ENCODE measurements at regions not wholly inside any gene's neighbourhood (a gene's known extent, or its start where the extent isn't known, plus 50 kb on each side); places are given as distances from the start of the nearest gene placed in this dataset.

DNA sequence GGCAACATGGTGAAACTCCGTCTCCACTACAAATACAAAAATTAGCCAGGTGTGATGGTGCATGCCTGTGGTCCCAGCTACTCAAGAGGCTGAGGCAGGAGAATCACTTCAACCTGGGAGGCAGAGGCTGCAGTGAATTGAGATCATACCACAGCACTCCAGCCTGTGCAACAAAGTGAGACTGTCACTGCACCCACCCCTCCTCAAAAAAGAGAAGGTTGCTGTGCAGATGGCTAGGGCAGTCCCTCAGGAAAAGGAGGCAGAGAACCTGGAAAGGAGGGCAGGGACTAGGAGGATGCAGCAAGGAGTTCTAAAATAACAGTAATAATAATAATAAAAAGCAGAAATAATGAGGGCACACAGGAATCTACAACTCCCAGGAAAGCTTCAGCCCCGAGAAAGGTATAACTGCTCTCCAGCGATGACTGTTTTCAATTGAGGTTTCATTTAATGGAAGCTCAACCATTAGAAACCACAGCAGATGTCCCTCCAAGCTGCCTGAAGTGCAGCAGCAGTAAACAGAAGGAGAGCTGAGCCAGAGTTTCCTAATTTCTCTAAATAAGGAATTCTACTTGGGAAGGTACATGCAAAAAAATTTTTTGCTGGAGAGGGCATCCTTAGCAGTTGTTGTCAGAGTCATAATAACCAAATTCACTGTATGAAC lies 326.5 kb downstream of the GATA3 start:
- no CpG with 5 or more reads among the region's 3 CpGs for WGBS (ENCODE audit: extremely low coverage, insufficient coverage, low lambda C conversion rate)
- Histone ChIP-seq H2BK5ac (ENCODE audit: low read length) (no peak overlapping the region), H3K23ac (ENCODE audit: low read length) (no peak overlapping the region), H4K5ac (ENCODE audit: low read length) (no peak overlapping the region), H3K27me3 (ENCODE audit: insufficient read depth, low read length, poor library complexity) (no peaks in the 10 kb centered on the region), H2BK15ac (replicated peaks; ENCODE audit: low read depth) (no peak overlapping the region), H3K79me1 (ENCODE audit: low read length) (no peaks in the 10 kb centered on the region), H3K4ac (ENCODE audit: low read depth, low read length) (no peak overlapping the region), H3K36me3 (ENCODE audit: control insufficient read depth, insufficient read depth, low read length) (no peaks in the 10 kb centered on the region), H2AK5ac (ENCODE audit: low read length) (no peak overlapping the region), H4K8ac (ENCODE audit: low read depth, low read length) (no peak overlapping the region), H3K18ac (ENCODE audit: low read length) (no peak overlapping the region), H3K79me2 (ENCODE audit: control insufficient read depth, insufficient read depth, low read length) (no peaks in the 10 kb centered on the region), H3K4me1 (ENCODE audit: control insufficient read depth, low read depth, low read length) (peaks cover 4% of the 10 kb centered on the region), H2BK120ac (ENCODE audit: low read depth, low read length) (no peak overlapping the region), H3K4me3 (ENCODE audit: low read length) (no peak overlapping the region), H3K4me2 (ENCODE audit: low read length) (no peak overlapping the region), H3K27ac (ENCODE audit: low read depth, low read length) (no peak overlapping the region), H3K9ac (ENCODE audit: low read length) (no peak overlapping the region), H3K56ac (ENCODE audit: low read length) (no peak overlapping the region)
- no peak for DNase-seq

DNA sequence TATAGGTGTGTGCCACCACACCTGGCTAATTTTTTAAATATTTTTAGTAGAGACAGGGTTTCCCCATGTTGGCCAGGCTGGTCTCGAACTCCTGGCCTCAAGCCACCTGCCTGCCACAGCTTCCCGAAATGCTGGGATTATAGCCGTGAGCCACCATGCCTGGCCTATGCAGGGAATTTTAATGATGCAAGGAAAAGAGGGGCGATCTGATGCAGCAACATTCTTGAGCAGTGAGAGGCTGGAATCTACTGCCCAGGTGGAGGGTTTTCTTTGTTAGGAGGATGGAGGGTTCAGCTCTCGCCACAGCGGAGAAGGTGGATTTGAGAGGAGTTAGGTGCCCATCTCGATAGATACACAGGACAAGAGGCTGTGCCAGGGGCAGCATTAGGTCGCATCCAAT lies 332.3 kb downstream of the GATA3 start:
- Histone ChIP-seq H3K27me3 (ENCODE audit: insufficient read depth, low read length, poor library complexity) (no peaks in the 10 kb centered on the region), H3K23ac (ENCODE audit: low read length) (no peak overlapping the region), H3K4me1 (ENCODE audit: control insufficient read depth, low read depth, low read length) (no peaks in the 10 kb centered on the region), H2BK5ac (ENCODE audit: low read length) (no peak overlapping the region), H2BK15ac (replicated peaks; ENCODE audit: low read depth) (no peak overlapping the region), H3K9ac (ENCODE audit: low read length) (no peak overlapping the region), H3K79me1 (ENCODE audit: low read length) (no peaks in the 10 kb centered on the region), H3K27ac (ENCODE audit: low read depth, low read length) (no peak overlapping the region), H2AK5ac (ENCODE audit: low read length) (no peak overlapping the region), H2BK120ac (ENCODE audit: low read depth, low read length) (no peak overlapping the region), H4K5ac (ENCODE audit: low read length) (no peak overlapping the region), H3K18ac (ENCODE audit: low read length) (no peak overlapping the region), H3K79me2 (ENCODE audit: control insufficient read depth, insufficient read depth, low read length) (no peaks in the 10 kb centered on the region), H3K4me2 (ENCODE audit: low read length) (no peak overlapping the region), H3K4me3 (ENCODE audit: low read length) (no peak overlapping the region), H4K8ac (ENCODE audit: low read depth, low read length) (no peak overlapping the region), H3K56ac (ENCODE audit: low read length) (no peak overlapping the region), H3K36me3 (ENCODE audit: control insufficient read depth, insufficient read depth, low read length) (no peaks in the 10 kb centered on the region), H3K4ac (ENCODE audit: low read depth, low read length) (no peak overlapping the region)
- WGBS (ENCODE audit: extremely low coverage, insufficient coverage, low lambda C conversion rate): no CpG with 5 or more reads among the region's 8 CpGs
- peak; percentile 35 for DNase-seq

DNA sequence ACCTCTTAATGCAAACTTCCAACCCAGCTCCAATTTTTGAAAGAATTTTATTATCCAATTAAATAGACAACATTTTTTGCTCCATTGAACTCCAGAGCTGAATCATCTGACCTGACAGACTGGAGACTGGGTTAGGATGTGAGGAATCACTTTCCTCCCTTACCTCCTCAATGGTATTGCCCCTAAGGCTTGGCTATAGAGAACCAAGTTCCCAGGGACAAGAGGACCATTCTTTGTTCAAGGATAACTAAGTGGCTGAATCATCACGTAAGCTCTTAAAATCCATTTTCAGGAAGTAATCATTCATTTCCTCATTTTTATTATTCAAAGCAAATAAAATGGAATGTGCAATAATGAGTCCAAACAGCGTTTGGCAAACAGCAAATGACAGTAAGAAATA lies 335.1 kb downstream of the GATA3 start:
- Histone ChIP-seq H3K27me3 (ENCODE audit: insufficient read depth, low read length, poor library complexity) (no peaks in the 10 kb centered on the region), H3K18ac (ENCODE audit: low read length) (no peak overlapping the region), H3K9ac (ENCODE audit: low read length) (no peak overlapping the region), H3K27ac (ENCODE audit: low read depth, low read length) (no peak overlapping the region), H2BK120ac (ENCODE audit: low read depth, low read length) (no peak overlapping the region), H3K56ac (ENCODE audit: low read length) (no peak overlapping the region), H3K4me1 (ENCODE audit: control insufficient read depth, low read depth, low read length) (no peaks in the 10 kb centered on the region), H3K23ac (ENCODE audit: low read length) (no peak overlapping the region), H2BK15ac (replicated peaks; ENCODE audit: low read depth) (no peak overlapping the region), H3K79me1 (ENCODE audit: low read length) (no peaks in the 10 kb centered on the region), H3K36me3 (ENCODE audit: control insufficient read depth, insufficient read depth, low read length) (no peaks in the 10 kb centered on the region), H4K8ac (ENCODE audit: low read depth, low read length) (no peak overlapping the region), H3K4me2 (ENCODE audit: low read length) (no peak overlapping the region), H3K4ac (ENCODE audit: low read depth, low read length) (no peak overlapping the region), H3K79me2 (ENCODE audit: control insufficient read depth, insufficient read depth, low read length) (no peaks in the 10 kb centered on the region), H2BK5ac (ENCODE audit: low read length) (no peak overlapping the region), H3K4me3 (ENCODE audit: low read length) (no peak overlapping the region), H4K5ac (ENCODE audit: low read length) (no peak overlapping the region), H2AK5ac (ENCODE audit: low read length) (no peak overlapping the region)
- no peak for DNase-seq
- WGBS (ENCODE audit: extremely low coverage, insufficient coverage, low lambda C conversion rate): no CpG with 5 or more reads among the region's 2 CpGs

DNA sequence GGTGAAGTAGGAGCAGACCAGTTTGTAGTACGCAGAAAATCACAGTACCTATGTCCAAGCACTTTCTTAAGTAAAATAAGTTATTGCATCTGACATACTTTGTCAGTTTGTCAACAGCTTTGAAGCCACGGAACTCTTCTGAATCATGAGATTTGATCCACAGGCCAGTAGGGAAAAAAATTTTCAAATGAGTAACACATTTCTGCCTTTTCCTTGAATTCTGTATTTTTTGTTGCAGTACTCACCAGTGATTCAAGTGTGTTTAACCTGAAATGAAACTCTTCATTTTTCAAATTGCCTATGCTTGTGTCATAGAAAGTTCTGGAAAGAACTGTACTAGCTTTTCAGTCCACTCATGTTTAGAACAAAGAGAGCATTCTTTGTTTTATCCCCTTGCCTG lies 337.7 kb downstream of the GATA3 start:
- DNase-seq: no peak
- Histone ChIP-seq H3K36me3 (ENCODE audit: control insufficient read depth, insufficient read depth, low read length) (no peaks in the 10 kb centered on the region), H3K4ac (ENCODE audit: low read depth, low read length) (no peak overlapping the region), H2BK5ac (ENCODE audit: low read length) (no peak overlapping the region), H3K27me3 (ENCODE audit: insufficient read depth, low read length, poor library complexity) (no peaks in the 10 kb centered on the region), H3K4me3 (ENCODE audit: low read length) (no peak overlapping the region), H3K18ac (ENCODE audit: low read length) (no peak overlapping the region), H3K27ac (ENCODE audit: low read depth, low read length) (no peak overlapping the region), H4K5ac (ENCODE audit: low read length) (no peak overlapping the region), H2BK15ac (replicated peaks; ENCODE audit: low read depth) (no peak overlapping the region), H3K4me2 (ENCODE audit: low read length) (no peak overlapping the region), H2BK120ac (ENCODE audit: low read depth, low read length) (no peak overlapping the region), H3K79me1 (ENCODE audit: low read length) (no peaks in the 10 kb centered on the region), H2AK5ac (ENCODE audit: low read length) (no peak overlapping the region), H4K8ac (ENCODE audit: low read depth, low read length) (no peak overlapping the region), H3K79me2 (ENCODE audit: control insufficient read depth, insufficient read depth, low read length) (no peaks in the 10 kb centered on the region), H3K9ac (ENCODE audit: low read length) (no peak overlapping the region), H3K23ac (ENCODE audit: low read length) (no peak overlapping the region), H3K4me1 (ENCODE audit: control insufficient read depth, low read depth, low read length) (no peaks in the 10 kb centered on the region), H3K56ac (ENCODE audit: low read length) (no peak overlapping the region)
- WGBS (ENCODE audit: extremely low coverage, insufficient coverage, low lambda C conversion rate): no CpG with 5 or more reads among the region's 2 CpGs

DNA sequence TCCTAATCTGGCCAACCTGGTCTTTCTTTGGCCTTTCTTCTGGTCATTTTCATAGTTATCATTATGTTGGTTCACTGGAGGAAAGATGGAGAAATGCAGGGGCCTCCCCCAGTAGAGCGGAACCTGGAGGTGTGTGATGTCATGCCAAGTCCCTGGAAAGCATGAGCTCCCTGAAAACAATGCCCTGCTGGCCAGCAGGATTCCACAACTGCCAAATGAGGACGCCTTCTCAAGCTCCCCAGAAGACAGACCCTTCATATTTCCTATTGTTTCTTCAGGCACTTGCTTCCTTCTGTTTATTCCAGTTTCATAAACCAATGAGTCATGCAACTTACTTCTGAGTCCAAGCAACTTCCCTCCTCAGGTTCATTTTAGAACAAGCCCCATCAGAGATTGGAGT lies 339.0 kb downstream of the GATA3 start:
- Histone ChIP-seq H3K9ac (ENCODE audit: low read length) (no peak overlapping the region), H4K8ac (ENCODE audit: low read depth, low read length) (no peak overlapping the region), H3K4me2 (ENCODE audit: low read length) (no peak overlapping the region), H2BK5ac (ENCODE audit: low read length) (no peak overlapping the region), H3K18ac (ENCODE audit: low read length) (no peak overlapping the region), H3K79me1 (ENCODE audit: low read length) (no peaks in the 10 kb centered on the region), H2BK15ac (replicated peaks; ENCODE audit: low read depth) (no peak overlapping the region), H3K79me2 (ENCODE audit: control insufficient read depth, insufficient read depth, low read length) (no peaks in the 10 kb centered on the region), H3K4ac (ENCODE audit: low read depth, low read length) (no peak overlapping the region), H3K4me1 (ENCODE audit: control insufficient read depth, low read depth, low read length) (no peaks in the 10 kb centered on the region), H4K5ac (ENCODE audit: low read length) (no peak overlapping the region), H3K27me3 (ENCODE audit: insufficient read depth, low read length, poor library complexity) (no peaks in the 10 kb centered on the region), H3K27ac (ENCODE audit: low read depth, low read length) (no peak overlapping the region), H3K36me3 (ENCODE audit: control insufficient read depth, insufficient read depth, low read length) (no peaks in the 10 kb centered on the region), H2AK5ac (ENCODE audit: low read length) (no peak overlapping the region), H3K4me3 (ENCODE audit: low read length) (no peak overlapping the region), H3K56ac (ENCODE audit: low read length) (no peak overlapping the region), H2BK120ac (ENCODE audit: low read depth, low read length) (no peak overlapping the region), H3K23ac (ENCODE audit: low read length) (no peak overlapping the region)
- WGBS (ENCODE audit: extremely low coverage, insufficient coverage, low lambda C conversion rate): no CpG with 5 or more reads among the region's 2 CpGs
- DNase-seq: no peak

DNA sequence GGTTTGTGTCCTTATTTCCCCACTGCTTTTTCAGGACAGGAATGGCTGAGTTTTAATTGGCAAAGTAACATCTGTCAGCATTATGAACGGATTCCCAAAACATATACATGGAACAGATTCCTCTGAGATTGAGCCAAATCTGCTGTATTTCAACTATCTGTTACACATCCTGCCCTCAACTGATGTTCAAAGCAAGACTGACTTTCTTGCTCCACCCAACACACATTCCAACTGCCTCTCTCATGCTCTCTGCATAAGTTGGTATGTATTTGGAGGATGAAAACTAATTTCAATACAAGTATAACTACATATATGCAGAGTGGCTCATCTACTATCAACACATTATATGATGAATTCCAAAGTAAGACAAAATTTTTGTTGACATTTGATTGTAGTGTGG lies 342.2 kb downstream of the GATA3 start:
- Histone ChIP-seq H4K8ac (ENCODE audit: low read depth, low read length) (no peak overlapping the region), H3K56ac (ENCODE audit: low read length) (no peak overlapping the region)

More for the DNA sequence above, 342.2 kb downstream of the GATA3 start:
- Histone ChIP-seq H3K79me2 (ENCODE audit: control insufficient read depth, insufficient read depth, low read length) (no peaks in the 10 kb centered on the region), H3K9ac (ENCODE audit: low read length) (no peak overlapping the region), H3K4me1 (ENCODE audit: control insufficient read depth, low read depth, low read length) (no peaks in the 10 kb centered on the region), H3K36me3 (ENCODE audit: control insufficient read depth, insufficient read depth, low read length) (no peaks in the 10 kb centered on the region), H2BK120ac (ENCODE audit: low read depth, low read length) (no peak overlapping the region), H3K27me3 (ENCODE audit: insufficient read depth, low read length, poor library complexity) (no peaks in the 10 kb centered on the region), H3K79me1 (ENCODE audit: low read length) (no peaks in the 10 kb centered on the region), H3K18ac (ENCODE audit: low read length) (no peak overlapping the region), H2BK5ac (ENCODE audit: low read length) (no peak overlapping the region), H3K4me3 (ENCODE audit: low read length) (no peak overlapping the region), H4K5ac (ENCODE audit: low read length) (no peak overlapping the region), H3K4me2 (ENCODE audit: low read length) (no peak overlapping the region), H3K4ac (ENCODE audit: low read depth, low read length) (no peak overlapping the region), H3K23ac (ENCODE audit: low read length) (no peak overlapping the region), H2BK15ac (replicated peaks; ENCODE audit: low read depth) (no peak overlapping the region), H2AK5ac (ENCODE audit: low read length) (no peak overlapping the region), H3K27ac (ENCODE audit: low read depth, low read length) (no peak overlapping the region)
- WGBS (ENCODE audit: extremely low coverage, insufficient coverage, low lambda C conversion rate): no CpG with 5 or more reads among the region's 1 CpG
- no peak for DNase-seq

All from mesendoderm (in vitro differentiated cells).